GM23248 (cell line): ENCODE measurements at regions not wholly inside any gene's neighbourhood (a gene's known extent, or its start where the extent isn't known, plus 50 kb on each side); places are given as distances from the start of the nearest gene placed in this dataset.

ENCODE experiments used
- EZH2 ChIP-seq: fragments of 200-600 bp; sonication (generic); IDR thresholded peaks from 2 replicates; pipeline ENCODE4 v1.6.1; 2018; ENCODE audit warnings: antibody characterized with exemption, mild to moderate bottlenecking; ENCODE audit not compliant: insufficient read depth, poor library complexity, severe bottlenecking
- EZH2phosphoT487 ChIP-seq: fragments of 200-600 bp; sonication (generic); IDR thresholded peaks from 2 replicates; pipeline ENCODE4 v1.6.1; 2018; ENCODE audit warnings: antibody characterized with exemption, moderate library complexity, mild to moderate bottlenecking, low read depth; ENCODE audit not compliant: insufficient read depth

- TF ChIP-seq EZH2 (no peak), EZH2phosphoT487 (no peak)
Measured at GRCh38 chr10:30154561-30154960, 95.2 kb upstream of the JCAD start.
